ENCODE measurements at regions not wholly inside any gene's neighbourhood (a gene's known extent, or its start where the extent isn't known, plus 50 kb on each side); places are given as distances from the start of the nearest gene placed in this dataset.

GRCh38 chr7:25552998-25553397 is 324.7 kb upstream of the NPVF start:
- DNase-seq (ENCODE audit: low read depth, low spot score), result no peak

GRCh38 chr7:25553580-25554291 is 325.4 kb upstream of the NPVF start:
- DNase-seq (ENCODE audit: low read depth, low spot score), result no peak

GRCh38 chr7:25557379-25557917 is 329.2 kb upstream of the NPVF start:
- no peak for DNase-seq (ENCODE audit: low read depth, low spot score)

GRCh38 chr7:25557930-25558329 is 329.6 kb upstream of the NPVF start:
- no peak for DNase-seq (ENCODE audit: low read depth, low spot score)

- no peak for DNase-seq (ENCODE audit: low read depth, low spot score)
Measured at GRCh38 chr7:25558605-25559004, 330.3 kb upstream of the NPVF start.

GRCh38 chr7:25559581-25560367 is 331.5 kb upstream of the NPVF start:
- DNase-seq (ENCODE audit: low read depth, low spot score), result no peak

- no peak for DNase-seq (ENCODE audit: low read depth, low spot score)
Measured at GRCh38 chr7:25562673-25563182, 334.4 kb upstream of the NPVF start.

GRCh38 chr7:25565002-25565401 is 336.7 kb upstream of the NPVF start:
- no peak for DNase-seq (ENCODE audit: low read depth, low spot score)

- peak; percentile 62 for DNase-seq (ENCODE audit: low read depth, low spot score)
Measured at GRCh38 chr7:25565949-25566348, 337.7 kb upstream of the NPVF start.

- DNase-seq (ENCODE audit: low read depth, low spot score), result no peak
Measured at GRCh38 chr7:25567430-25567829, 339.1 kb upstream of the NPVF start.

- DNase-seq (ENCODE audit: low read depth, low spot score), result no peak
Measured at GRCh38 chr7:25569765-25570164, 341.5 kb upstream of the NPVF start.

- DNase-seq (ENCODE audit: low read depth, low spot score), result no peak
Measured at GRCh38 chr7:25572423-25572822, 344.1 kb upstream of the NPVF start.

- DNase-seq (ENCODE audit: low read depth, low spot score), result no peak
Measured at GRCh38 chr7:25574828-25575227, 346.5 kb upstream of the NPVF start.

- no peak for DNase-seq (ENCODE audit: low read depth, low spot score)
Measured at GRCh38 chr7:25575634-25576033, 347.3 kb upstream of the NPVF start.

- DNase-seq (ENCODE audit: low read depth, low spot score), result no peak
Measured at GRCh38 chr7:25578991-25579777, 350.9 kb upstream of the NPVF start.

- no peak for DNase-seq (ENCODE audit: low read depth, low spot score)
Measured at GRCh38 chr7:25579778-25580075, 351.4 kb upstream of the NPVF start.

- DNase-seq (ENCODE audit: low read depth, low spot score), result no peak
Measured at GRCh38 chr7:25580141-25580540, 351.9 kb upstream of the NPVF start.

- DNase-seq (ENCODE audit: low read depth, low spot score), result no peak
Measured at GRCh38 chr7:25583621-25584020, 355.3 kb upstream of the NPVF start.

GRCh38 chr7:25584112-25584938 is 356.0 kb upstream of the NPVF start:
- no peak for DNase-seq (ENCODE audit: low read depth, low spot score)

- no peak for DNase-seq (ENCODE audit: low read depth, low spot score)
Measured at GRCh38 chr7:25586513-25586912, 358.2 kb upstream of the NPVF start.

GRCh38 chr7:25594122-25594521 is 365.8 kb upstream of the NPVF start:
- DNase-seq (ENCODE audit: low read depth, low spot score), result no peak
